HG02981 (cell line): ENCODE measurements at regions not wholly inside any gene's neighbourhood (a gene's known extent, or its start where the extent isn't known, plus 50 kb on each side); places are given as distances from the start of the nearest gene placed in this dataset.
"Not testable (repeated sequence)": the region's sequence is repeated elsewhere in the genome, so short reads cannot be mapped to it uniquely, and the experiment has no call there.

ENCODE experiments used
- ATAC-seq: cut with Tn5 transposase; IDR thresholded peaks from one replicate; pipeline ENCODE4 v1.9.1; 2021; ENCODE audit warnings: mild to moderate bottlenecking, moderate library complexity; ENCODE audit not compliant: unreplicated experiment

DNA sequence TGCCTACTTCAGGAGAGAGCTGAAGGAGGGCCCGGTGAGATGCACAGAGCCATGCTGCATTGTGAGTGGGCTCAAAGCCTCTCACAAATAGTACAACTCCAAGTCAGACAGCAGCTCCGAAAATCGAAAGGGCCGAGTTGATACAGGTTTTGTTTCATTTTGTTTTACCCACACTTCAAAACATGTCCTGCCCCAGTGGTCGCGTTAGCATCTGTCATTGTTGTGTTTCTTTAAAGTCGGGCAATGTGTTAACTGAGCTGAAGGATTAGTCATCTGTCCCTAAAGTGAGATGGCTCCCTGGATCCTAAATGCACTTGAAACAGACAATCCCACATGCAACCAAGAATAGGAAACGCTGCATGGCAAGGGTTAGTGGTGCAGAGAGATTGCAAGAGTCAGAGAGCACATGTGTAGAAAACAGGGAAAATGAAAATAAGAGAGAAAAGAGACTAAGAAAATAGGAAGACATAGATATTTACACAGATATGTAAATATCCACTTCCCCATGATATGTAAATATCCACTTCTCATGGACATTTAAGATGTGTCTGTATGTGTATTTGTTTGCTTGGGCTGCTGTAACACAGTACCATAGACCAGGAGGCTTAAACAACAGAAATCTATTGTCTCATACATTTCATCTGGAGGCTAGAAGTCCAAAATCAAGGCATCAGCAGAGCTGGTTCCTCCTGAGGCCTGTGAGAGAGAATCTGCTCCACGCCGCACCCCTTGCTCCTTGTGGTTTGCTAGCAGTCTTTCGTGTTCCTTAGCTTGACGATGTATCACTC, 131.4 kb upstream of the RAB4A start:
- no peak for ATAC-seq

DNA sequence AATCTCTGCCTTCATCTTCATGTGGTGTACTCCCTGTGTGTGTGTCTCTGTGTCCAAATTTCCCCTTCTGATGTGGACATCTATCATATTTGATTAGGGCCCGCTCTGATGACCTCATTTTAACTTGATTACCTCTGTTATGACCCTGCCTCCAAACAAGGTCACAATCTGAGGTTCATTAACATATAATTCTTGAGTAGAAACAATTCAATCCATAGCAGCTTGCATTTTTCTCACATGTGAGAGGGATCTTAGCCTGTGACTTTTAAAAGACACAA, 130.9 kb upstream of the RAB4A start:
- no peak for ATAC-seq

DNA sequence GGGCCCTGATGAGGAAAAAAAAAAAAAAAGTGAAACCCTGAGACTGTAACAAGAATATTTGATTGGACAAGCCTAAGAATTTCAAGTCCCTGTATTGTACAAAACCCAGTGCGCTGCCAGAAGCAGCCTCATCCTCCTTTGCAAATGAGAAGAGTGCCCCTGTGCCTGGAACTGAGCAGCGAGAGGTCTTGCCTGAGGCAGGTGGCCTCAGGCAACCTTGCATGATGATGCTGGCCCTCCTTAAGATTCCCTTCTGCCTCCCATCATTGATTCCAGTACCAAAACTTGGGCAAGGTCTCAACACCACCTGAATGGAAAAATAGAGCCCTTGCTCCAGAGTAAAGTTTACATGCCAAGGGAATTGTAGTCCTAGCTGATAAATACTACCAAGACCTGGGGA, 129.6 kb upstream of the RAB4A start:
- no peak for ATAC-seq

DNA sequence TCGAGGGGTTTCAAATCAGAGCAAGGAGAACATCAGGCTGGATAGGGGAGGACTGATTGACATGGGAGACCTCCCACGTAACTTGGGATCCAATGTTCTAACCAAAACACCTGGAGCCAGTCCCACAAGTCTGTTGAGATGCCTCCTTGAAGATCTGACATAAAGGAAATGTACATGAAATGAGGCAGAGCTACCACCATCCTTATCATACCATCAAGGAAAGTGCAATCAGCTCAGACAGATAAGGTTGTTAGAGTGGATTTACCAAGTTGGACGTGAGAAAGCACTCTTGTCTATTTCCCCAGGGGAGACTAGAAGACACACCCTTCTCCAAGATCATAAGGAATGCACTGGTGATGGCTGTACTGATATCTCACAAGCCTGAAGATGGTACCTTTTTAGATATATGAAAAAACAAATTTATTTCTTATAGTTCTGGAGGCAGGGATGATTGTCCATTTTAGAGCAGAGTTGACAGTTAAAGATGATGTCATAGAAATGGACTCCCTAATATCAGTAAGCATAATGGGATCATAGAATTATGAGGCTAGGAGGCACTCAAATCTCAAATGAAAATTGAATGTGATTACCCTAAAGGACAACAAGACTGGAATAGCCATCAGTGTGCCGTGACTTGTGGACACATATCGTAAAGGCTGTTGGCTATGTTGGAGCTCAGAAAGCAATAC, 129.1 kb upstream of the RAB4A start:
- ATAC-seq: no peak

DNA sequence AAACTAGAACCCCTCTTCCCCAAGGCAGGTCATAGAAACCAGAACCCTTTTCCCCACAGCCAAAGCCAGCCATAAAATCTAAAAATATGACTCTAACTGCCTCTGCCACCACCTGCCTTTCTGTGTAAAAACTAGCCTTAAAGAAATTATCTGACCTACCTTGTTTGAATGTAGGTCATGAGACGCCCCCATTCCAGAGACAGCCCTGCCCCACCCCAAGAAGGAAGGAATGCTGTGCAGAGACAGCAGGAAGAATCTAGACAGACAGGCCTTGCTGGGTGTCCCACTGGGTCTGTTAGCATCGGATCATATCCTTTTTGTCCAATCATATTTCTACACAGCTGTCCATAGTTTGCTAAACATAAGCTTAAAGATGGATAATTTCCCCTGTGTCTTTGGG, 128.4 kb upstream of the RAB4A start:
- no peak for ATAC-seq

DNA sequence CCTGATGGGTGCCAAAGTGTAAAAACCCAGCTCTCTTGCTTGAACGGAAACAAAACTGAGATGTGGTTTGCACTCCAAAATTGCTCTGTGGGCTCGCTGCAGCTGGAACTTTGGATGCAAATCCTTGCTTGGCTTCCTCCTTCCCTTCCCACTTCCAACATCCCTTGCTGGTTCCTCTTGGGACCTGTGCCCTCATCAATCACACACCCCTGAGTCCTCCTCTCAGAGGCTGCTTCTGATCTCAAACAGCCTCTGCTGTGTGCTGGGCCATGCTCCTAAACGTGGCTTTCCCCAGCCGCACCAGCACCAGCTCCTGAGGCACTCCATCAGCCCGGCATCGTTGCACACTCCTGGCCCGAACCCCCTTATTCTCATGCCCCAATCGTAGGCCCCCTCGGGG, 124.3 kb upstream of the RAB4A start:
- no peak for ATAC-seq

DNA sequence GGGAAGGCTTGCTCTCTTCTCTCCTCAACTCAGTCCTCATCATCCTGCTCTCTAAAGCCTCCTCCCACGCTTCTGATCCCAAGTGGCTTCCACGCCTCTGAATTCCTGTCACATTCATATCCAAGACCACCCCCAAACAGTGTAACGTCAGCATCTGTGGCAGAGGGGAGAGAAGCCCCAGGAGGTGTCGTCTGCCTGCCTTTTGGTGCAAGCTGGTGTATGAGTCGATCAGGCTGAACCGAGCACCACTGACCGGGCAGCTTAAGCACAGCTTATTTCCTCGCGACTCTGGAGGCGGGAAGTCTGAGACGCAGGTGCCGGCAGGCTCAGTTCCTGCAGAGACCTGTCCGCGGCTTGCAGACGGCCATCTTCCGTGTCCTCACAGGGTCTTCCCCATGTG, 123.8 kb upstream of the RAB4A start:
- no peak for ATAC-seq

DNA sequence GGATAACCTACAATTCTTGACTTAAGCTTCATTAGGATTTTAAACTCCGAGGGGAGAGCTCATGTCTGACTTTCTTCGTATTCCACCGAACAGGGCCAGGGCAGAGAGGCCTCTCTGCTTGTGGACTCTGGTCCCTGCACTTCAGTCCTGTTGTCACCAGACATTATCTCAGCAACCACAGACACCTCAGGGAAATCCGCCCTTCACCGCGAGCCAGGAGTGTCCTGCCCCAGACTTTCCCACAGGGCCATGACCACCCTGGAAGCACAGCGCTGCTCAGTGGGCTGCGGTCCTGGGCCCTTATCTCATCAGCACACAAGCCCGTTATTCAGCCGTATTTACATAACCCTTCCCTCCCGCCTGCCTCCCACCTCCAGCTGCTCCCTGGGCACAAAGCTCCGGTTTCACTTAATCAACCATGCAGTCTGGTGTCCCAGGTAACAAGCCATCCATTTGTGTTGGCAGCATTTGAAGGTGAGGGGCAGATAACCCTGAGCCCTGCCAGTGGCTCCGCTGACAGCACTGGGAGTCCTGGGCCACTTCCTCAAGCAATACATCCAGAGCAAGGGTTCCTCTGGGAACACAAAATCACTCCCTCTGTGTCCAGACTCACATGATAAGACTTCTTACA, 122.8 kb upstream of the RAB4A start:
- no peak for ATAC-seq

DNA sequence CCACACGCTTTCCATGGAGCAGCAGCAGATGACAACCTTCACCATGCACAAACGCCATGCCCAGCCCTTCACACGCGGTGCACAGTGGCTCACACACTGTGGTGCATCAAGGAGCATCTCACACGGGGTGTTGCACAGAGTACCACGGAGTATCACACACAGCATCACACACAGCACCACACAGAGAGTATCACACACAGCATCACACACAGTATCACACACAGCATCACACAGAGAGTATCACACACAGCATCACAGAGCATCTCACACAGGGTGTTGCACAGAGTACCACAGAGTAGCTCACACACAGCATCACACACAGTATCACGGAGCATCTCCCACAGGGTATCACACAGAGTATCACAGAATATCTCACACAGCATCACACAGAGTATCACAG, 122.2 kb upstream of the RAB4A start:
- ATAC-seq: no peak

DNA sequence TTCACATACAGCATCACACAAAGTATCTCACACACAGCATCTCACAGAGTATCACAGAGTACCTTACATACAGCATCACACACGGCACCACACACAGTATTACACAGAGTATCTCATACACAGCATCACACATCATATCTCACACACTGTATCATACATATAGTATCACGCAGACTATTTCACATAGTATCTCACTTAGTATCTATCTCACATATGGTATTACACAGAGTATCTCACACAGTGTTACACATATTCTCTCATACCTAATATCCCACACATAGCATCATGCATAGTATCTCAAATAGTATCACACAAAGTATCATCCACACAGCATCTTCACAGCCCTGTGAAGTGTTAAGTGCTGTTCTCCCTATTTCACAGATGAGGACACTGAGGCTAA, 121.5 kb upstream of the RAB4A start:
- ATAC-seq: no peak

DNA sequence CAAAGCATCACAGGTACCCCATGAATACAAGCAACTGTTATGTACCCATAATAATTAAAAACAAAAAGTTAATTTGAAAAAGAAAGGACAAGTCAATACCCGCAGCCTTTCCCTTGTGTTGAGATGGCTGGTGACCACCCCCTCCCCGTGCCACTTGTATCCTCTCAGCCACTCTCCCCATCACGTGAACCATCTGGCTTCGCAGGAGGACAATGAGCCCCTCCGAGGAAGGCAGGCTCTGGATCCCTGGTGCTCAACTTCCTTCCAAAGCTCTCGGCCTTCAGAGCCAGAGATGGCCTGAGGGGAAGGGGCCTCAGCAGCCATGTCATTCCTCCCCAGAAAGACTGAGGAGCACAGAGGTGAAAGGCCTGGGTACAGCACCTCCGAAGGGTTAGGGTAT, 120.4 kb upstream of the RAB4A start:
- ATAC-seq: no peak

DNA sequence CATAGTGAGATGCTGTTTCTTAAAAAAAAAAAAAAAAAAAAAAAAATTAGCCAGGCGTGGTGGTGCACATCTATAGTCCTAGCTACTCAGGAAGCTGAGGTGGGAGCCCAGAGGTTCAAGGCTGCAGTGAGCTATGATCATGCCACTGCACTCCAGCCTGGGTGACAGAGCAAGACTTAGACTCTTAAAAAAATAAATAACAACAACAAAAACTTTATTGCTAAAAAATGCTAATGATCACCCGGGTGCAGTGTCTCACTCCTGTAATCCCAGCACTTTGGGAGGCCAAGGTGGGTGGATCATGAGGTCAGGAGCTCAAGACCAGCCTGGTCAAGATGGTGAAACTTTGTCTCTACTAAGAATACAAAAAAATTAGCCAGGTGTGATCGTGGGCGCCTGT, 119.5 kb upstream of the RAB4A start:
- not testable (repeated sequence) for ATAC-seq

DNA sequence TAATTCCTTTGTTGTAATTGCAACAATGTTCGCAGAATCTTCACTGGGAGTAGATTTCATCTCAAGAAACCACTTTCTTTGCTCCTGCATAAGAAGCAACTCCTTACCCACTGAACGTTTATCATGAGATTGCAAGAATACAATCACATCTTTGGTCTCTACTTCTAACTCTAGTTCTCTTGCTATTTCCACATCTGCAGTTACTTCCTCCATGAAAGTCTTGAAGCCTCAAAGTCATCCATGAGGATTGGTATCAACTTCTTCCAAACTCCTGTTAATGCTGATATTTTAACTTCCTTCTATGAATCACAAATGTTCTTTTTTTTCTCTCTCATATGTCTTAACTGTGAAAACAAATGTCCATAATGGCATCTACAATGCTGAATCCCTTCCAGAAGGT, 118.6 kb upstream of the RAB4A start:
- no peak for ATAC-seq

DNA sequence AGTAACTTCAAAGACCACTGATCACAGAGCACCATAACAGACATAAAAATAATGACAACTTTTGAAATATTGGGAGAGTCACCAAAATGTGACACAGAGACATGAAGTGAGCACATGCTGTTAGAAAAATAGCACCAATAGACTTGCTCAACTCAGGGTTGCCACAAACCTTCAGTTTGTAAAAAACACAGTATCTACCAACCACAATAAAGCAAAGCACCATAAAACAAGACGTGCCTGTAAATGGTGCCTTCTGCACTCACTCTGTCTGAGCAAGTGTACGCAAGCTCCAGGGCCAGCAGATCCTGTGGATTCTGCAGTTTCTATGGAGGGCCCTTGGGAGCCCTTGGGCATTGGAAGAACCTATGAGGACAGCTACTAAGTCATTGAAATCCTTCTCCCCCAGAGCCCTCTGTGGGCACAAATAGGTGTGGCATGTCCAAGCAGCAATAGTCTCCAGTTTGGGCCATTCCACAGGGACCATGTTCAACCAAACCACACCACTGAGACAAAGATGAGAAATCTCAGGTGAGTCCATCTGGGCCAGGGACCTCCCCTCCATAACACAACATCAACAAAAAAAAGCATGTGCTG, 116.9 kb upstream of the RAB4A start:
- ATAC-seq: no peak

DNA sequence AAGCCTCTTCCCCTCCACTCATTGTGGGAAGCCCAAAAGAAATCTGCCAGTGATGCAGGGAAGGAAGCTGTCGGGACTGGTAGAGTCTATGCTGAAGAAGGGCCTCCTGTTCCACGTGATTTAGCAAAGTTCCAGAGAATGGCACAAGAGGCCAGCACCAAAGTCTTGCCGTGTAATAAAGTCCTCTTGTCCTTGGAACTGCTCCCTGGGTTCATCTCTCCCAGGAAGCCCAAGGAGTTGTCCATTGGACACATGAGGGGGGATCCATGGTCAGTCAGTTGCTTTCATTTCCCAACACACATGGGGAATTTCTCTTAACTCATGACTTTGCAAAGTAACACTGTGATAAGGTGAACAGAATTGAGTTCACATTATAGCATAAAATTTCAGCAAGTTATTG, 116.1 kb upstream of the RAB4A start:
- ATAC-seq: no peak

DNA sequence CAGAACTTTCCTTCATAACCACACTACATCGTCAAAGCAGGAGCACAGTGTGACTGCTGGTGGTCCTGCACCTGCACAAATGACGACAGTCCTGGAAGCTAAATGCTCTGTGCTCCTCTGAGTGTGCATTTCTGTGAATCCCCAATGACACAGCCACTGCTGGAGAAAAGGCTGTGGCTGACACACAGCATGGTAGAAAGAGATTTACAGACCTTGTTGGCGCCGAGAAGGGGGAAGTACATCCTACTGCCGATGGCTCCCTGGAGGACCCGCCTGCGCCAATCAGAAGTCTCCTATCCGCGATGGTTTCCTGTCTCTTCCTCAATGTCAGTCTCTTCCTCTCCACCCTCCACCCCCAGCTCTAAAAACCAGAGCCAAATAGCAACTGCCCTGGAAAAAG, 115.4 kb upstream of the RAB4A start:
- ATAC-seq: no peak

DNA sequence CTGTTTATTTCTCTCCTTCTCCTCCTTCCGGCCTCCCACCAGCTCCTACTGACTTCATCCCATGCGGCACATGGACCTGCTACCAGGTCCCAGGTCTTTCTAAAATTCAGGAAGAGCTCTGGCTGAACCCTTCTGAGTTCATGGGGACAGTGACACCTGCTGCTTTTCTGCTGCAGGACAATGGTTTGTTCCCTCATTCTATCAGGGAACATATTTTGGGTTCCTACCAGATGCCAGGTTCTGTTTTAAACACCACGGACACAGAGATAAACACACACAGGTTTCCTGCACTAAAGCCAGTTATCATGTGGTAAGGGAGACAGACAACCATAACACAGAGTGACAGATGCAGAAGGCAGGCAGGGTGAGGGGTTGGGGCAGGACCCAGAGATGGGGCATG, 114.0 kb upstream of the RAB4A start:
- no peak for ATAC-seq

DNA sequence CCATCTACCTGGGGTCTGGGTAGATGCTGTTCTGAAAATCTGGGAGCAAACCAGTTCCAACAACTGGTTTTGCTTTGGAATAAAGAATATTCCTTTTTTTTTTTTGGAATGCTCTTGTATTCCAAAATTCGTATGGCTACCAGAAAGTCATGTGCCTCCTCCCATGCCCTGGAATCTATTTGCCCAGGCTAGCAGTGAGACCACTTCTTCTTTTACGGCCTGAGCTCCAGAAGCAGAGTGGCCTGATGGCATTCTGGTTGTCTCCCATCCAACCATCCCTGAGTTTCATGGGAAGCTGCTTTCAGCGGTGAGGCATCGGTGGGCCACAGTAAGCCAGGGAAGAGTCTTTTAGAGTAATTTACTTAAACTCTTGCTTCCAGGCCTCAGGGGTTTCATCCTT, 113.4 kb upstream of the RAB4A start:
- ATAC-seq: no peak

DNA sequence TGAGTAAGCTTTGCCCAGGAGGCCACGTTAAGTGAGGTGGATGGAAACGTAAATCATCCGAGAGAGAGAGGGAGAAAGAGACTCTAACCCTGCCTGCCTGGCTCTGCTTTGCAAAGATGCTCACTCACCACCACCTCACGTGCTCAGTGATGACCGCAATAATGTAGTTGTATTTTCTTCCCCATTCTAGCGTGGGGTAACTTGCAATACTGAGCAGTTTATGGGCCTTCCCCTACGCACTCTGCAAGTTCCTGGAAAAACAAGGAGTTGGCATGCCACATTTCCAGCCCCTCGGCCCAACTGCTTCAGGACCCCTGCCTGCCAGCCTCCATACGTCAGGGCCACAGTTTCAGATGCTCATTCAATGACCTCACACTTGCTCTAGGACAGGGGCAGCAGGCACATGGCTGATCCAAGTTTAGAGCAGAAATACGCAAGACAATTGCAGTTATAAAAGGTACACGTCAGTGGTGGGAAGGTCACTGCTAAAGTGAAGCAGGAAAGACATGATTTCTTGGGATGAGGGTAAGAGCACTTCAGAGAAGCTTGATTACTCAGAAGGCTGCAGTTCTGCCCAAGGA, 112.5 kb upstream of the RAB4A start:
- ATAC-seq: no peak

DNA sequence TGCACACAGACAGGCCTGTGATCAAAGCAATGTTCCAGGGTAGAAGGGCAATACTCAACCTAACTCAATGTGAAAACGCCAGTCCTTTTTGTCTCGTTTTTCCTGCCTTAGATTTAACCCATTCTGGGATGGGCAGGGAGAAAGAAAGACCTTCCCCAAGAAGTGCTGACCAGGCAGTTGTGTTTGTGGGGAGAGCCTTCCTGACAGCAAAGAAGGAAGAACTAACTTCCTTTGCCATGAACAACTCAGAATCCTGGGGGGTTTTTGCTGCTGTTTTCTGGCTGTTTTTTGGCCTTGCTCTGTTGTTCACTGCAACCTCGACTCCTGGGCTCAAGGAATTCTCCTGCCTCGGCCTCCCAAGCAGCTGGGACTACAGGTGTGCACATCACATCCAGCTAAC, 112.0 kb upstream of the RAB4A start:
- no peak for ATAC-seq

DNA sequence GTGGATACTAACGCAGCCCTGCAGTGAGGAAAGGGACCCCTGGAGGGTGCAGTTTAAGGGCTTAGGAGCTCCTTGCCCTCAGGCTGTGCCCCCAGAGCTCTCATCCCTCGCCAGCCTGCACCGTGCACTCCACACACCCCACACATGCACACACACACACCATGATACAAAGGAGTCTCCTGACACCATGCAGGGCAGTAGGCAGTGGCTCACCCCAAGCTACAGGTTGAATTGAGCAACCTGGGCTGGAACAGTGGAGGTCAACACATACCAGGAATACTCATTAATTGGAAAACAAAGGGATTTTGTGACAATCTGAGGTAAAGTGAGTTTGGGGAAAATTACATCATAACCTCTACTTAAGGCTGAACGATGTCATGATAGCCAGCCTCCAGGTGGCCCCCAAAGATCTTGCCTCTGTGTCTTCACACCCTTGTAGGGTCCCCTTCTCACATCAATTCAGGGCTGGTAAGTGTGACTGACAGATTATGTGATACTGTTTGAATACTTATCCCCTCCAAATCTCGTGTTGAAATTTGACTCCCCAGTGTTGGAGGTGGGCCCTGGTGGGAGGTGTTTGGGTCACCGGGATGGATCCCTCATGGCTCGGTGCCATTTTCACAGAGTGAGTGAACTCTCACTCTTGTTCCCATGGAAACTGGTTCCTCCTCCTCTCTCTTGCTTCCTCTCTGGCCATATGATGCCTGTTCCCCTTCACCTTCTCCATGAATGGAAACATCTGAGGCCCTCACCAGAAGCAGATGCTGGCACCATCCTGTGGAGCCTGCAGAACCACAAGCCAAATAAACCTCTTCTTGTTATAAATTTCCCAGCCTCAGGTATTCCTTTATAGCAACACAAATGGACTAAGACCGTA, 111.0 kb upstream of the RAB4A start:
- no peak for ATAC-seq
